ENCODE measurements at regions not wholly inside any gene's neighbourhood (a gene's known extent, or its start where the extent isn't known, plus 50 kb on each side); places are given as distances from the start of the nearest gene placed in this dataset.

DNA sequence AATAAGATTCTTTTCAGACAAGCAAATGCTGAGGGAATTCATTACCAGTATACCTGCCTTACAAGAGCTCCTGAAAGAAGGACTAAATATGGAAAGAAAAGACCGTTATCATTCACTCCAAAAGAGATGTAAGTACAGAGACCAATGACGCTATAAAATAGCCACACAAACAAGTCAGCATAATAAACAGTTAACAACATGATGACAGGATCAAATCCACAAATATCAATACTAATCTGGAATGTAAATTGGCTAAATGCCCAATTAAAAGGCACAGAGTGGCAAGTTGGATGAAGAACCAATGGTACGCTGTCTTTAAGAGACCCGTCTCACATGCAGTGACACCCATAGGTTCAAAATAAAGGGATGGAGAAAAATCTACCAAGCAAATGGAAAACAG is 349.6 kb upstream of the MPDZ start:
- DNase-seq, result no peak

- DNase-seq, result no peak
Observed at GRCh38 chr9:13628526-13628925, 349.0 kb upstream of the MPDZ start.

- no peak for DNase-seq
Observed at GRCh38 chr9:13627502-13627901, 348.0 kb upstream of the MPDZ start.

DNA sequence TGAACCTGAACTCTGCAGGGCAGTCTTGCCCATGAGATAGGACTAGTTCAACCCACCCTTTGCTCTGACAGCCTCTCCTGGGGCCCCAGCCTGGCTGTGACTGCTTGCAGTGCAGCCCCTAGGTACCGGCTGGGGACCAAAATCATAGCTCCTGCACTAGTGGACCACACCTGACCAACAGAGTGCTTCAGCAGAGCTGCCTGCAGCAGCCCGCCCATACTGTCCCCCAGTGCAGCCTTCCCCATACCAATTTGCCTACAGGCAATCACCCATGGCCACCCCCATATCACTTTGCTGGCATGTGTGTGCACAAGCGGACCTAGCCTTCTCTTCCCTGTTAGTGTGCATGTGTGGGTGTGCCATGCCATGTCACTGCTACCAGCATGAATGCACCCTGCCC is 347.6 kb upstream of the MPDZ start:
- no peak for DNase-seq

- no peak for DNase-seq
Observed at GRCh38 chr9:13626601-13627000, 347.1 kb upstream of the MPDZ start.

GRCh38 chr9:13621872-13622564 is 342.5 kb upstream of the MPDZ start:
- DNase-seq, result no peak

- no peak for DNase-seq
Observed at GRCh38 chr9:13616491-13617035, 337.1 kb upstream of the MPDZ start.

DNA sequence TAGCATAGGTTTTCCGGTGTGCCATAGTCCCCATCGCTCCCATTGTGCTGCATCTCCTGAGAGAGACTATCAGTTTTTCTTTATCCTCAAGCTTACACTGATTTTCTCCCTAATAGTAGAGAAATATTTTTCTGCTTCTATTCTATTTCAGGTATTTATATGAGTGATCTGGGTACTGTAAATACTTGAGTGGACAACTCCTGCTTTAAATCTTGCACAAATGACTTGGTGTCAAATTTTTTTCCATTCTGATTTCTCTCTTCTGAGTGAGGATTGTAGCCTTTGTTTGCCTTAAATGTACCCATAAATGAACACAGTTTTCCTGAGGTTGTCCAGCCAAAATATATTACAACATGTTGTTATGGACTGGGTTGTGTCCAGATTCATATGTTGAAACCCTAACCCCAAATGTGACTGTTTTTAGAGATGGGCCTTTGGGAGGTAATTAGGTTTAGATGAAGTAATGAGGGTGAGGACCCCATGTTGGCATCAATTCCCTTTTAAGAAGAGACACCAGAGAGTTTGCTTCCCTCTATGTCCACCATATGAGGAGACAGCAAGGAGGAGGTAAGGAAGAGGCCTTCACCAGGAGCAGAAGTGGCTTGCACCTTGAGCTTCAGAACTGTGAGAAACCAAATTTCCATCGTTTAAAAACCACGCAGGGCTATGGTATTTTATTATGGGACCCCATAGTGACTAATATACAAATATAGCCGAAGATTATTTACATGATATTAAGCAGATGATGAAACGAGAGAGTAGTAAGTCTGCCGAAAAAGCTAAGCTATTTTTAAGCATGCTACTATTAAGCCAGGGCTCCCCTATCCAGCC is 336.4 kb upstream of the MPDZ start:
- no peak for DNase-seq

GRCh38 chr9:13614060-13614459 is 334.6 kb upstream of the MPDZ start:
- no peak for DNase-seq

- no peak for DNase-seq
Observed at GRCh38 chr9:13613296-13613695, 333.8 kb upstream of the MPDZ start.

GRCh38 chr9:13608451-13608850 is 329.0 kb upstream of the MPDZ start:
- DNase-seq, result no peak

- no peak for DNase-seq
Observed at GRCh38 chr9:13607481-13608441, 328.3 kb upstream of the MPDZ start.

GRCh38 chr9:13606586-13606985 is 327.1 kb upstream of the MPDZ start:
- DNase-seq, result no peak

GRCh38 chr9:13603921-13604320 is 324.4 kb upstream of the MPDZ start:
- no peak for DNase-seq

DNA sequence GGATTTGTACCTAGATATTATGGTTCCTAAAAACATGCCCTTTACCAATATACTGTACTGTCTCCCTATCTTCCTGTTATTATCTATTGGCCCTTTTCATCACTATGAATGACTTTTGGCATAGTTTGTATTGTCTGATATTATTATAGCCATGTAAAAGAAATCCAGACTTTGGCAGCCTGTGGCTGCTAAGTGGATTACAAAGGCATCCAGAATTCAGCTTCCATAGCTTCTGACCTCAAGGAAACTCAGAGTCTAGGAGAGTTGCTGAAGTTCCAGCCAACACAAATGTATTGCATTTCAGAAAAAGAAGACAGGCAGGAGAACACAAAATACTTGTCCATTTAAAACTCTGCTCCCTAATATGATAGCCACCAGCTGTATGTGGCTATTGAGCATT is 319.2 kb upstream of the MPDZ start:
- no peak for DNase-seq

GRCh38 chr9:13597427-13597826 is 317.9 kb upstream of the MPDZ start:
- no peak for DNase-seq

- no peak for DNase-seq
Observed at GRCh38 chr9:13597004-13597403, 317.5 kb upstream of the MPDZ start.

DNA sequence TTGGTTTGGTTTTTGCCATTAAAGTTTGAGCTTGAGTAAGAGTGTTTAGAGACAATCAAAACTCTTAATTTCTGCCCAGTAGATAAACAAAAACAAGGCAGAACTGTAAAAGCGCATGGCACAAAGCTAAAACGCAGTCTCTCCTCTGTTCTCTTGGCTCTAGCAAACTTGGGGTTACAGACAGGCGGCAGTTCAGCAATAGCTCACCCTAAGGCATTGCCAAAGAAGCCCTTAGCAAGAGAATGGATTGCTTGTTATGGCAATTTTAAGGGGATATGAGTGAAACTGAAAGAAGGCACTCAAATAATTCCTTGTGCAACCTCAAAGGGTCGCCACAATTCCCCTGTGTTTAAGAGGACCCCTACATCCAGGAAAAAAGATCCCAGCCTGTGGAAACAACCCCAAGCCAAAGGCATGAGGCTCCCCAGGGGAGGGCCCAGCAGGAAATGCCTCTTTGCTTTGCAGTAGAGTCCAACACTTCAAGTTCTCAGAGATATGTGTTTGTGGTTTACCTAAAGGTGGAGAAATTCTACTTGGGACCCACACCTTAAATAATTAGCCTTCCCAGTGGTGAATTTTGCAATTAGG is 317.0 kb upstream of the MPDZ start:
- DNase-seq, result no peak

- no peak for DNase-seq
Observed at GRCh38 chr9:13590996-13591395, 311.5 kb upstream of the MPDZ start.

GRCh38 chr9:13589034-13589737 is 309.7 kb upstream of the MPDZ start:
- DNase-seq, result no peak

- DNase-seq, result no peak
Observed at GRCh38 chr9:13588151-13589033, 308.9 kb upstream of the MPDZ start.

Data from suppressor macrophage treated with lipopolysaccharide for 1 hour (primary cell).